ENCODE measurements at regions not wholly inside any gene's neighbourhood (a gene's known extent, or its start where the extent isn't known, plus 50 kb on each side); places are given as distances from the start of the nearest gene placed in this dataset.

GRCh38 chr14:65286443-65286842 is 126.1 kb upstream of the FUT8 start:
- TF ChIP-seq, protein P1, sequence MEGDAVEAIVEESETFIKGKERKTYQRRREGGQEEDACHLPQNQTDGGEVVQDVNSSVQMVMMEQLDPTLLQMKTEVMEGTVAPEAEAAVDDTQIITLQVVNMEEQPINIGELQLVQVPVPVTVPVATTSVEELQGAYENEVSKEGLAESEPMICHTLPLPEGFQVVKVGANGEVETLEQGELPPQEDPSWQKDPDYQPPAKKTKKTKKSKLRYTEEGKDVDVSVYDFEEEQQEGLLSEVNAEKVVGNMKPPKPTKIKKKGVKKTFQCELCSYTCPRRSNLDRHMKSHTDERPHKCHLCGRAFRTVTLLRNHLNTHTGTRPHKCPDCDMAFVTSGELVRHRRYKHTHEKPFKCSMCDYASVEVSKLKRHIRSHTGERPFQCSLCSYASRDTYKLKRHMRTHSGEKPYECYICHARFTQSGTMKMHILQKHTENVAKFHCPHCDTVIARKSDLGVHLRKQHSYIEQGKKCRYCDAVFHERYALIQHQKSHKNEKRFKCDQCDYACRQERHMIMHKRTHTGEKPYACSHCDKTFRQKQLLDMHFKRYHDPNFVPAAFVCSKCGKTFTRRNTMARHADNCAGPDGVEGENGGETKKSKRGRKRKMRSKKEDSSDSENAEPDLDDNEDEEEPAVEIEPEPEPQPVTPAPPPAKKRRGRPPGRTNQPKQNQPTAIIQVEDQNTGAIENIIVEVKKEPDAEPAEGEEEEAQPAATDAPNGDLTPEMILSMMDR (IDR thresholded peaks at IDR 0.05; ENCODE audit: insufficient read depth, low read length, poor library complexity, severe bottlenecking), result no peak
- DNase-seq (ENCODE audit: low read depth), result no peak
- Histone ChIP-seq H3K36me3 (ENCODE audit: control insufficient read depth, insufficient read depth, low read length) (no peaks in the 10 kb centered on the region), H3K27me3 (ENCODE audit: control insufficient read depth, insufficient read depth, low read length) (no peaks in the 10 kb centered on the region), H3K4me3 (ENCODE audit: low read depth, low read length) (no peak overlapping the region)

DNA sequence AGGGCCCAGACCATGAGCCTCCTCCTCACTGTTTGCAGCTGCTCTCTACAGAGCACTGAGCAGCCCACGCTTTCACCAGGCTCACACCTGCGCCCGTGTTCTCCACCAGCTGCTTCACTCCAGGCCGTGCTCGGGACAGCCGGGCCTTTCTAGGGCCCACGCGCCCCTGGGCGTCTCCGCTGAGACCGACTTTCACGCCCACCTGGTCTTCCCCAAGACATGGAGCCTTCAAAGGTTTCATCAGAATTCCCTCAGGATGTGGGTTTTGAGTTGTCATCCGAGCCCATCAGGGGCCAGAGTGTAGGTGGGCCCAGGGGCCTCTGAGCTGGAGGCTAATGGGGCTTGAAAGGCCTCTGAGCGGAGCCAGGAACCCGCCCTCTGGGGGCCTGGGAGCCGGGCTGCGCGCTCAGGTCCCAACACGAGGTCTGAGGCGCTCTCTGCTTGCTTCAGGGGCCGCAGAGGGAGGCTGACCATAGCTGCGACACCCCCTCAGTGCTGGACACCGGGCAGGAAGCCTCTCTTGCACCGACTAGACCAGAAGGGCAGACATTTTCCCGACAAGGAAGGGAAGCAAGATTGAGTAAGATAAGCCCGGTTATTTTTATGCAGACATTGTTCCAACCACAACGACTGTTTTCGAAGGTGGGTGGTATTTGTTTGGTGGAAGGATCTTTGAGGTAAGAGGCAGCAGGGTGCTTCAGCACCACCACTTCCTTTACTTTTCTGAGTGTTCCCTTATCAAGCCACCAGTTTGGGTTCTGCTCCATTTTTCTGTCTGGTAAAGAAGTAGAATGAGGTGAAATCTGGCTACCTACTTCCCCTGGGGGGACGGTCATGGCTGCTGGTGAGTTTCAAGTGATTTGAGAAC is 125.0 kb upstream of the FUT8 start:
- H3K4me3 ChIP-seq (ENCODE audit: low read depth, low read length), result no peak overlapping the region
- no peaks in the 10 kb centered on the region for H3K27me3 ChIP-seq (ENCODE audit: control insufficient read depth, insufficient read depth, low read length)
- H3K36me3 ChIP-seq (ENCODE audit: control insufficient read depth, insufficient read depth, low read length), result no peaks in the 10 kb centered on the region
- DNase-seq (ENCODE audit: low read depth), result no peak
- TF ChIP-seq, protein P1 (IDR thresholded peaks at IDR 0.05; ENCODE audit: insufficient read depth, low read length, poor library complexity, severe bottlenecking), result no peak

GRCh38 chr14:65290830-65291229 is 121.7 kb upstream of the FUT8 start:
- H3K27me3 ChIP-seq (ENCODE audit: control insufficient read depth, insufficient read depth, low read length), result no peaks in the 10 kb centered on the region
- TF ChIP-seq, protein P1 (IDR thresholded peaks at IDR 0.05; ENCODE audit: insufficient read depth, low read length, poor library complexity, severe bottlenecking), result no peak
- DNase-seq (ENCODE audit: low read depth), result peak; percentile 82
- no peak overlapping the region for H3K4me3 ChIP-seq (ENCODE audit: low read depth, low read length)
- no peaks in the 10 kb centered on the region for H3K36me3 ChIP-seq (ENCODE audit: control insufficient read depth, insufficient read depth, low read length)

- Histone ChIP-seq H3K4me3 (ENCODE audit: low read depth, low read length) (no peak overlapping the region), H3K27me3 (ENCODE audit: control insufficient read depth, insufficient read depth, low read length) (no peaks in the 10 kb centered on the region), H3K36me3 (ENCODE audit: control insufficient read depth, insufficient read depth, low read length) (no peaks in the 10 kb centered on the region)
- TF ChIP-seq, protein P1 (IDR thresholded peaks at IDR 0.05; ENCODE audit: insufficient read depth, low read length, poor library complexity, severe bottlenecking), result no peak
- DNase-seq (ENCODE audit: low read depth), result no peak
These were observed 121.0 kb upstream of the FUT8 start for GRCh38 chr14:65291531-65291930.

DNA sequence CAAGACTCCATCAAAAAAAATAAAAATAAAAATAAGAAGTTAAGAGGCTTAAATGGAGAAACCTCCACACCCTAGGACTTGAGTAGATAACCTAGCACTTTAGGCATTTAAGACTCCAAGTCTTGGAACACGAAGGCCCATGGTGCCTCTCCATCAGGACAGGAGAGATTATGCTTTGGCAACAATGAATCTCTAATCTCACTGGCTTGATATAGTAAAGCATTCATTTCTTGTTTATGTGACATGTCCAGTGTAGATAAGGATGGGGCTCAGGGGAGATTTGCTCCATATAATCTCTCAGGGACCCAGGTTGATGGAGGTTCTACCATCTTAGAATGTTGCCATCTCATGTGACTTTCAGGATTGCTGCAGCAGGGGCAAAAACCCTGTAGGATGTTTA is 117.7 kb upstream of the FUT8 start:
- Histone ChIP-seq H3K27me3 (ENCODE audit: control insufficient read depth, insufficient read depth, low read length) (no peaks in the 10 kb centered on the region), H3K4me3 (ENCODE audit: low read depth, low read length) (no peak overlapping the region), H3K36me3 (ENCODE audit: control insufficient read depth, insufficient read depth, low read length) (no peaks in the 10 kb centered on the region)
- no peak for DNase-seq (ENCODE audit: low read depth)
- TF ChIP-seq, protein P1 (IDR thresholded peaks at IDR 0.05; ENCODE audit: insufficient read depth, low read length, poor library complexity, severe bottlenecking), result no peak

- no peaks in the 10 kb centered on the region for H3K36me3 ChIP-seq (ENCODE audit: control insufficient read depth, insufficient read depth, low read length)
- TF ChIP-seq, protein P1 (IDR thresholded peaks at IDR 0.05; ENCODE audit: insufficient read depth, low read length, poor library complexity, severe bottlenecking), result no peak
- H3K27me3 ChIP-seq (ENCODE audit: control insufficient read depth, insufficient read depth, low read length), result no peaks in the 10 kb centered on the region
- no peak overlapping the region for H3K4me3 ChIP-seq (ENCODE audit: low read depth, low read length)
- no peak for DNase-seq (ENCODE audit: low read depth)
These were observed 116.1 kb upstream of the FUT8 start for GRCh38 chr14:65296402-65296801.
